K562 (cell line): ENCODE measurements at regions not wholly inside any gene's neighbourhood (a gene's known extent, or its start where the extent isn't known, plus 50 kb on each side); places are given as distances from the start of the nearest gene placed in this dataset.

Experiments
- ATAC-seq: fragments of 200-7000 bp; cut with Tn5 transposase; 3 replicates; pipeline ENCODE4 v1.9.1; 2020; ENCODE audit warnings: moderate library complexity
- BruUV-seq: library from RNA; stranded (reverse); fragments of 400-500 nt; replicated peaks from 2 replicates; lab custom pipeline; 2021; lab: Mats Ljungman, UMichigan
- CTCF ChIA-PET: fragments of 300-600 bp; formaldehyde crosslinking; extraction: SDS; loops from one replicate; lab custom pipeline; 2021; ENCODE audit warnings: low intra/inter-chr PET ratio; lab: Yijun Ruan, JAX
- POLR2A ChIA-PET: fragments of 300-600, 350-650 bp; sonication (Branson Sonifier 250); formaldehyde crosslinking; extraction: SDS; loops from one replicate; lab custom pipeline; 2021; ENCODE audit warnings: antibody characterized with exemption, inconsistent platforms; lab: Yijun Ruan, JAX
- DNase-seq, 4 experiments: peaks; one replicate each; pipeline versions ENCODE4 v3.0.0 to v3.0.0-alpha.2; 2011 to 2018; ENCODE audit warnings: low spot score in 3 of 4, mixed read lengths in 3 of 4; ENCODE audit errors: extremely low read depth in 1 of 4
- FAIRE-seq: peaks from 2 replicates; lab custom pipeline; 2011; peaks lifted over from hg19 to GRCh38; lab: Jason Lieb, UNC
- H2AFZ ChIP-seq: 2 replicates; pipeline ENCODE4 v1.6.0; 2011; ENCODE audit warnings: low read depth, low read length, control low read depth, inconsistent platforms
- H3K27ac ChIP-seq: fragments of 200-600 bp; 3 replicates; pipeline ENCODE4 v1.8.0; 2011; ENCODE audit warnings: low read depth, mild to moderate bottlenecking, control low read depth, inconsistent platforms, low read length, moderate library complexity, mixed read lengths; ENCODE audit errors: extremely low read depth
- H3K27me3 ChIP-seq, 2 experiments: fragments of 300-600 bp in 1 of 2; 2 replicates in 1 of 2; 3 replicates in 1 of 2; pipeline versions ENCODE4 v1.6.0 to v1.8.0; 2011; ENCODE audit warnings: inconsistent platforms in 2 of 2, low read length in 2 of 2, mild to moderate bottlenecking in 1 of 2, mixed read lengths in 1 of 2, moderate library complexity in 1 of 2; ENCODE audit not compliant: control insufficient read depth in 2 of 2, insufficient read depth in 2 of 2
- H3K36me3 ChIP-seq: fragments of 300-600 bp; 3 replicates; pipeline ENCODE4 v1.8.0; 2011; ENCODE audit warnings: mild to moderate bottlenecking, low read length, inconsistent platforms; ENCODE audit not compliant: control insufficient read depth, insufficient read depth
- H3K4me1 ChIP-seq, 2 experiments: fragments of 200-600 bp in 1 of 2; replicated peaks in 1 of 2; 2 replicates in 1 of 2; 3 replicates in 1 of 2; pipeline versions ENCODE4 v1.5.1 to v1.8.0; 2011; ENCODE audit warnings: inconsistent platforms in 2 of 2, low read length in 2 of 2, mild to moderate bottlenecking in 1 of 2, mixed read lengths in 1 of 2, moderate library complexity in 1 of 2; ENCODE audit not compliant: control insufficient read depth in 2 of 2, insufficient read depth in 2 of 2
- H3K4me2 ChIP-seq: 2 replicates; pipeline ENCODE4 v1.6.1; 2011; ENCODE audit warnings: low read length, control low read depth, inconsistent platforms, mixed read lengths; ENCODE audit not compliant: insufficient read depth
- H3K4me3 ChIP-seq: fragments of 200-600 bp; sonication (generic), shearing (Covaris generic); 2 replicates; pipeline ENCODE4 v1.5.1; 2016; ENCODE audit warnings: control low read depth, inconsistent platforms
- H3K79me2 ChIP-seq: fragments of 200-600 bp; 3 replicates; pipeline ENCODE4 v1.8.0; 2011; ENCODE audit warnings: low read length, inconsistent platforms; ENCODE audit not compliant: control insufficient read depth, insufficient read depth
- H3K9ac ChIP-seq, 2 experiments: 2 replicates each; pipeline versions ENCODE4 v1.6.0 to v1.6.1; 2011; ENCODE audit warnings: low read depth in 2 of 2, low read length in 2 of 2, control low read depth in 1 of 2, inconsistent platforms in 1 of 2, mild to moderate bottlenecking in 1 of 2, mixed read lengths in 1 of 2; ENCODE audit not compliant: insufficient read depth in 1 of 2
- H3K9me1 ChIP-seq: one replicate; pipeline ENCODE4 v1.6.0; 2011; ENCODE audit warnings: inconsistent platforms, mild to moderate bottlenecking, low read length, moderate library complexity; ENCODE audit not compliant: control insufficient read depth, insufficient read depth
- H3K9me3 ChIP-seq: replicated peaks from 2 replicates; pipeline ENCODE4 v1.5.1; 2011; ENCODE audit warnings: low read depth, low read length, inconsistent platforms; ENCODE audit not compliant: control insufficient read depth, insufficient read depth
- H4K20me1 ChIP-seq: replicated peaks from 2 replicates; pipeline ENCODE4 v1.6.1; 2011; ENCODE audit warnings: low read length, inconsistent platforms, mixed read lengths; ENCODE audit not compliant: control insufficient read depth, insufficient read depth
- ARID2 ChIP-seq: fragments of 450-650 bp; IDR thresholded peaks from 2 replicates; pipeline ENCODE4 v1.6.1; 2017; ENCODE audit warnings: antibody characterized with exemption, mild to moderate bottlenecking
- CHCHD3 ChIP-seq: fragments of 250-450 bp; sonication (Bioruptor Pico); IDR thresholded peaks from 2 replicates; pipeline ENCODE4 v2.1.2; 2022; ENCODE audit warnings: mild to moderate bottlenecking
- EP400 ChIP-seq: fragments of 450-650 bp; IDR thresholded peaks from 2 replicates; pipeline ENCODE4 v1.6.1; 2017; ENCODE audit warnings: antibody characterized with exemption, mild to moderate bottlenecking, moderate library complexity
- FOXK1 ChIP-seq: sonication (generic); formaldehyde crosslinking; IDR thresholded peaks from 2 replicates; pipeline ENCODE4 v1.8.0; 2022; ENCODE audit warnings: missing genetic modification reagents, mild to moderate bottlenecking, borderline replicate concordance
- FOXK2 ChIP-seq, 2 experiments: fragments of 450-650 bp; IDR thresholded peaks in 1 of 2; conservative IDR thresholded peaks in 1 of 2; 2 replicates each; pipeline ENCODE4 v1.6.1; 2016; ENCODE audit warnings: low read depth in 2 of 2, mild to moderate bottlenecking in 1 of 2
- OTX1 ChIP-seq: fragments of 450-650 bp; formaldehyde crosslinking; IDR thresholded peaks from 2 replicates; pipeline ENCODE4 v1.4.0; 2022; ENCODE audit warnings: mild to moderate bottlenecking
- SPI1 ChIP-seq: IDR thresholded peaks from 2 replicates; pipeline ENCODE4 v1.6.1; 2011; ENCODE audit warnings: low read depth, low read length, control low read depth, borderline replicate concordance
- ZNF134 ChIP-seq: fragments of 250-450 bp; sonication (Bioruptor Pico); conservative IDR thresholded peaks from 2 replicates; pipeline ENCODE4 v1.4.0; 2020
- ZNF589 ChIP-seq: fragments of 200-800 bp; sonication (Bioruptor generic); IDR thresholded peaks from 2 replicates; pipeline ENCODE4 v1.6.1; 2016; ENCODE audit warnings: low read depth, missing genetic modification characterization, missing compliant biosample characterization
- WGBS: fragments of 100-300 bp; shearing (Covaris generic); methylation state at CpG from one replicate; pipeline ENCODE4 v1.1.6; 2016; ENCODE audit warnings: low coverage, mixed read lengths; ENCODE audit not compliant: insufficient coverage; ENCODE audit errors: missing lambda C conversion rate; 5-methylcytosine and 5-hydroxymethylcytosine counted together
- in situ Hi-C: fragments of 300-500 bp; cut with MboI; formaldehyde crosslinking; loops from 4 replicates; pipeline ENCODE4 v1.15.0; 2018; ENCODE audit warnings: inconsistent platforms, mixed read lengths
- intact Hi-C: fragments of 100-400 bp; cut with micrococcal nuclease; formaldehyde crosslinking; loops from 2 replicates; pipeline ENCODE4 v1.14.2; 2022

- no peak overlapping the region for H3K9ac ChIP-seq
- H4K20me1 ChIP-seq, result no peaks in the 10 kb centered on the region
- intact Hi-C loops, result no loop called here
- no peak overlapping the region for H3K4me3 ChIP-seq
- in situ Hi-C loops, result no loop called here
- POLR2A ChIA-PET, result interaction anchor here (0.7 kb wide), 1 partner anchor 1973 kb away, joined by 3 read pairs; no protein-coding TSS in a partner anchor
- FAIRE-seq (no peak), ATAC-seq (no peak), DNase-seq (no peak)
- CTCF ChIA-PET, result no interaction called here
- H3K27me3 ChIP-seq, result no peaks in the 10 kb centered on the region
- H3K4me1 ChIP-seq, result no peaks in the 10 kb centered on the region
- no peak overlapping the region for H3K27ac ChIP-seq
- no peaks in the 10 kb centered on the region; the same call in 1 of the 2 replicates for H3K9me3 ChIP-seq
- H2AFZ ChIP-seq, result no peak overlapping the region
- no peak overlapping the region for H3K4me2 ChIP-seq
- BruUV-seq, result no TSS peak
- no peaks in the 10 kb centered on the region for H3K36me3 ChIP-seq
- WGBS, result 0% methylated on average over 1 of the region's 1 CpG
- H3K79me2 ChIP-seq, result no peaks in the 10 kb centered on the region
- H3K9me1 ChIP-seq, result no peaks in the 10 kb centered on the region
- TF ChIP-seq ZNF589 (CRISPR knock-in tag) (no peak), ZNF134 (CRISPR knock-in tag) (no peak), ARID2 (no peak), CHCHD3 (CRISPR knock-in tag) (no peak), EP400 (no peak), OTX1 (no peak), FOXK1 (CRISPR knock-in tag) (no peak), FOXK2 (conservative IDR thresholded peaks at IDR 0.05 in 1 of 2, IDR thresholded peaks at IDR 0.05 in 1 of 2; ENCODE audit: low read depth in 2 of 2) (no peak), SPI1 (no peak)
These were observed 87.6 kb upstream of the GNAI1 start for GRCh38 chr7:80047032-80047431.
